ENCODE measurements at regions not wholly inside any gene's neighbourhood (a gene's known extent, or its start where the extent isn't known, plus 50 kb on each side); places are given as distances from the start of the nearest gene placed in this dataset.

- TF ChIP-seq CTCF (IDR thresholded peaks at IDR 0.05): no peak
- TF ChIP-seq EZH2 (IDR thresholded peaks at IDR 0.05; ENCODE audit: borderline replicate concordance, insufficient read depth, low read depth, low read length, poor library complexity, severe bottlenecking): no peak
These were observed 470.1 kb upstream of the HS3ST1 start for GRCh38 chr4:11898796-11899195.

All from B cell (primary cell).